Ishikawa (cell line): ENCODE measurements at regions not wholly inside any gene's neighbourhood (a gene's known extent, or its start where the extent isn't known, plus 50 kb on each side); places are given as distances from the start of the nearest gene placed in this dataset.

ENCODE experiments used
- CEBPB ChIP-seq: IDR thresholded peaks from 2 replicates; pipeline ENCODE4 v1.6.1; 2012
- CREB1 ChIP-seq: IDR thresholded peaks from 2 replicates; pipeline ENCODE4 v1.6.1; 2012; ENCODE audit warnings: low read depth
- EGR1 ChIP-seq: IDR thresholded peaks from 2 replicates; pipeline ENCODE4 v1.6.1; 2012
- EP300 ChIP-seq: IDR thresholded peaks from 2 replicates; pipeline ENCODE4 v1.6.1; 2012; ENCODE audit warnings: borderline replicate concordance
- FOXM1 ChIP-seq: IDR thresholded peaks from 2 replicates; pipeline ENCODE4 v1.6.1; 2012; ENCODE audit warnings: low read depth, borderline replicate concordance
- NFIC ChIP-seq: IDR thresholded peaks from 2 replicates; pipeline ENCODE4 v1.6.1; 2012
- RAD21 ChIP-seq: IDR thresholded peaks from 2 replicates; pipeline ENCODE4 v1.6.1; 2012; ENCODE audit warnings: low read depth
- TAF1 ChIP-seq: IDR thresholded peaks from 2 replicates; pipeline ENCODE4 v1.6.1; 2012; ENCODE audit warnings: low read depth, mild to moderate bottlenecking
- TCF12 ChIP-seq: IDR thresholded peaks from 2 replicates; pipeline ENCODE4 v1.6.1; 2012; ENCODE audit warnings: low read depth
- TEAD4 ChIP-seq: IDR thresholded peaks from 2 replicates; pipeline ENCODE4 v1.6.1; 2012
- YY1 ChIP-seq: IDR thresholded peaks from 2 replicates; pipeline ENCODE4 v1.6.1; 2012; ENCODE audit warnings: low read depth
- ZBTB7A ChIP-seq: IDR thresholded peaks from 2 replicates; pipeline ENCODE4 v1.6.1; 2012; ENCODE audit warnings: low read depth
- TF ChIP-seq, protein P1 (sequence below): IDR thresholded peaks from 2 replicates; pipeline ENCODE4 v1.6.1; 2012
- TF ChIP-seq, protein P2 (sequence below): IDR thresholded peaks from 2 replicates; pipeline ENCODE4 v1.6.1; 2012; ENCODE audit warnings: low read depth, mild to moderate bottlenecking
- TF ChIP-seq, protein P3 (sequence below): IDR thresholded peaks from 2 replicates; pipeline ENCODE4 v1.6.1; 2012

DNA sequence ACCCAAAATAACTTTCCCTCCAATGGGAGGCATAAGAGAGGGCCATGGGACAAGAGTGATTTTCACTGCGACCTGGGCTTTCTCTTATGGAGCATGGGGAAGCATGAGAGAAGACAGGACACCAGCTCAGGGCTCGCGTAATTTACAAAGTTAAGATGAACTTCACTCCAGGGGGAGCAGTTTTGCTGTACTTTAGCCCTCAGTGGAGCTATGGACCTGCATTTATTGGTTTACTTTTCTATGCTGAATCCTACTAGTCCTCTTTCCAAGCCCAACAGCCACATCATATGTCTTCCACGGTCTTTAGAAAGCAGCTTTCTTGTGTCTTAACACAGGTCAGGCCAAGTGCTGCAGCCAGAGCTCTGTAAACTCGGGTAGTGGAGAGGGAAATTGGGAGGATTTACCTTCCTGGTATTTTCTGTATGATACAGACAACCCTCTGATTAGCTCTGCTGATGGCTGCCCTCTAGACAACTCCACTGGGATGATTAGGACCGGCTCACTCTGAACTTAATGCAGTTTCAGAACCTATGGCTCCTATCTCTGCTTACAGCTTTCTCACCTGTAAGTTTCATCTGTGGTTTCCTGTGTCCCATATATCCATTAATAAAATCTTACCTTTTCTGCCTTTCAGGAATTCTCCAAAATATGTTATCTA is 581.0 kb upstream of the RORB start:
- no peak for TF ChIP-seq EGR1
- TF ChIP-seq EP300 = no peak
- no peak for TF ChIP-seq CEBPB
- TF ChIP-seq RAD21 = no peak
- no peak for TF ChIP-seq CREB1
- no peak for TF ChIP-seq YY1
- TF ChIP-seq TCF12 = no peak
- TF ChIP-seq, protein P1, sequence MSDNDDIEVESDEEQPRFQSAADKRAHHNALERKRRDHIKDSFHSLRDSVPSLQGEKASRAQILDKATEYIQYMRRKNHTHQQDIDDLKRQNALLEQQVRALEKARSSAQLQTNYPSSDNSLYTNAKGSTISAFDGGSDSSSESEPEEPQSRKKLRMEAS = no peak
- no peak for TF ChIP-seq ZBTB7A

DNA sequence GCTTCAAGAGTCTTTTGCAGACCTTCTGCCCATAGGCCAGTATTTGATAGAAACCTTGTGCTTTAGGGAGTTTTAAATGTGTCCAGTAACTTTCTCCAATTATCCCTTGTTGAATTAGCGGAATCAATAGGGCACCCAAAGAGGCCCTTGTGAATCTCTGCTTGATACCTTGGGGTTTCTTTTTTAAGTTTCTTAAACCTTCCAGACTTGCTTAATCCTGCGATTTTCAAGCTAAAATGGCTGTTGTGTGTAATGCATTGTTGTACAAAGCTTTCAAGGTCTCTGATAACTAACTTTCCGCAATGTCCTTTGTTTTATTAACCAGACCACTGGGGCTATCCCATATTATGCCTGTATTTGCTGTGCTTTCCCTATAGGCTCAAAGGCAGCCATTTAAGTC is 577.4 kb upstream of the RORB start:
- TF ChIP-seq CREB1 (no peak), NFIC (no peak), EP300 (no peak), ZBTB7A (no peak), RAD21 (no peak), FOXM1 (no peak), TCF12 (no peak), TAF1 (no peak), EGR1 (no peak)
- TF ChIP-seq, protein P2, sequence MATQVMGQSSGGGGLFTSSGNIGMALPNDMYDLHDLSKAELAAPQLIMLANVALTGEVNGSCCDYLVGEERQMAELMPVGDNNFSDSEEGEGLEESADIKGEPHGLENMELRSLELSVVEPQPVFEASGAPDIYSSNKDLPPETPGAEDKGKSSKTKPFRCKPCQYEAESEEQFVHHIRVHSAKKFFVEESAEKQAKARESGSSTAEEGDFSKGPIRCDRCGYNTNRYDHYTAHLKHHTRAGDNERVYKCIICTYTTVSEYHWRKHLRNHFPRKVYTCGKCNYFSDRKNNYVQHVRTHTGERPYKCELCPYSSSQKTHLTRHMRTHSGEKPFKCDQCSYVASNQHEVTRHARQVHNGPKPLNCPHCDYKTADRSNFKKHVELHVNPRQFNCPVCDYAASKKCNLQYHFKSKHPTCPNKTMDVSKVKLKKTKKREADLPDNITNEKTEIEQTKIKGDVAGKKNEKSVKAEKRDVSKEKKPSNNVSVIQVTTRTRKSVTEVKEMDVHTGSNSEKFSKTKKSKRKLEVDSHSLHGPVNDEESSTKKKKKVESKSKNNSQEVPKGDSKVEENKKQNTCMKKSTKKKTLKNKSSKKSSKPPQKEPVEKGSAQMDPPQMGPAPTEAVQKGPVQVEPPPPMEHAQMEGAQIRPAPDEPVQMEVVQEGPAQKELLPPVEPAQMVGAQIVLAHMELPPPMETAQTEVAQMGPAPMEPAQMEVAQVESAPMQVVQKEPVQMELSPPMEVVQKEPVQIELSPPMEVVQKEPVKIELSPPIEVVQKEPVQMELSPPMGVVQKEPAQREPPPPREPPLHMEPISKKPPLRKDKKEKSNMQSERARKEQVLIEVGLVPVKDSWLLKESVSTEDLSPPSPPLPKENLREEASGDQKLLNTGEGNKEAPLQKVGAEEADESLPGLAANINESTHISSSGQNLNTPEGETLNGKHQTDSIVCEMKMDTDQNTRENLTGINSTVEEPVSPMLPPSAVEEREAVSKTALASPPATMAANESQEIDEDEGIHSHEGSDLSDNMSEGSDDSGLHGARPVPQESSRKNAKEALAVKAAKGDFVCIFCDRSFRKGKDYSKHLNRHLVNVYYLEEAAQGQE = no peak
- TF ChIP-seq, protein P3, sequence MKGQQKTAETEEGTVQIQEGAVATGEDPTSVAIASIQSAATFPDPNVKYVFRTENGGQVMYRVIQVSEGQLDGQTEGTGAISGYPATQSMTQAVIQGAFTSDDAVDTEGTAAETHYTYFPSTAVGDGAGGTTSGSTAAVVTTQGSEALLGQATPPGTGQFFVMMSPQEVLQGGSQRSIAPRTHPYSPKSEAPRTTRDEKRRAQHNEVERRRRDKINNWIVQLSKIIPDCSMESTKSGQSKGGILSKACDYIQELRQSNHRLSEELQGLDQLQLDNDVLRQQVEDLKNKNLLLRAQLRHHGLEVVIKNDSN = no peak
- TF ChIP-seq, protein P1 = no peak

DNA sequence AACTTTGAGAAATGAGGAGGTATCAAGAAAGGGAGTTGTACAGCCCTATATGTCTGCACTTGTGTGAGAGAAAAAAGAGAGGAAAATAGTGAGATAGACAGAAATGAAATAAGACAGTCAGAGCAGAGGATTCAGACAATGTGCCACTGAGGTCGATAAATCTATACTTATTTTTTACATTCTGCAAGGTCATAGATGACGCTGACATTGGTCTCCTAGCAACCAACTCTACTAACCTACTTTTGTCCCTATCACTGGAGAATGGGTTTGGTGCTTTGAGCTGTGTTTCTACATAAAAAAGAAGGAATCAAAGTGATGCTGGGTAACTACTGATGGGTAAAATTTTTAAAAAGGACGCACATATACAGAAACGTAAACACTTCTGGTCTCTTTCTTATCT is 573.3 kb upstream of the RORB start:
- TF ChIP-seq FOXM1 = no peak
- no peak for TF ChIP-seq TAF1
- TF ChIP-seq RAD21 = no peak
- no peak for TF ChIP-seq CEBPB
- no peak for TF ChIP-seq ZBTB7A
- TF ChIP-seq NFIC = no peak
- no peak for TF ChIP-seq YY1
- TF ChIP-seq, protein P1 = no peak
- no peak for TF ChIP-seq EP300
- TF ChIP-seq TEAD4 = no peak
- TF ChIP-seq, protein P3 = no peak
- TF ChIP-seq TCF12 = no peak
- no peak for TF ChIP-seq CREB1
- TF ChIP-seq EGR1 = no peak
- TF ChIP-seq, protein P2 = no peak

DNA sequence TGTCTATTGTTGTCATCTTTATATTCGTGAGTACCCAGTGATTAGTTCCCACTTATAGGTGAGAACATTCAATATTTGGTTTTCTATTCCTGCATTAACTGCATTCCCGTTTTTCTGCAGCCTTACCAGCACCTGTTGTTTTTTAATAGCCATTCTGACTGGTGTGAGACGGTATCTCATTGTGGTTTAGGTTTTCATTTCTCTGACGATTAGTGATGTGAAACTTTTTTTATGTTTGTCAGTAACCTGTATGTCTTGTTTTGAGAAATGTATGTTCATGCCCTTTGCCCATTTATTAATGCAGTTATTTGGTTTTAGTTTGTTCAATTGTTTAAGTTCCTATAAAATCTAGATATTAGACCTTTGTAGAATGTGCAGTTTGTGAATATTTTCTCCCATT is 546.0 kb upstream of the RORB start:
- no peak for TF ChIP-seq CEBPB

DNA sequence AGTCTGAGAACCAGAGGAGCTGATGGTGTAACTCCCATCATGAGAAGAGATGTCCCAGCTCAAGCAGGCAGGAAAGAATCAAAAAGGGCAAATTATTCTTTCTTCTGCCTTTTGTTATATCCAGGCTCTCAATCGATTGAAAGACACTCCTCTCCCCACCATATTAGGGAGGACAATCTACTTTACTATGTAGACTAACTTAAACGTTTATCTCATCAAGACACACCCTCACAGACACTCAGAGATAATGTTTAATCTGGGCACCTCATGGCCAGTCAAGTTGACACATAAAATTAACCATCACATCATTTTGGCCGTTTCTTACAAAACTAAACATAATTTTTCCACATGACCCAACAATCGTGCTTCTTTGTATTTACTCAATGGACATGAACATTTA is 534.3 kb upstream of the RORB start:
- TF ChIP-seq CREB1 (no peak), EP300 (no peak), TAF1 (no peak), RAD21 (no peak), CEBPB (no peak), FOXM1 (no peak), TEAD4 (no peak), YY1 (no peak), NFIC (no peak), TCF12 (no peak), EGR1 (no peak), ZBTB7A (no peak)
- TF ChIP-seq, protein P2 = no peak
- TF ChIP-seq, protein P1 = no peak
- TF ChIP-seq, protein P3 = no peak
